KMS-11 (cell line): ENCODE measurements at regions not wholly inside any gene's neighbourhood (a gene's known extent, or its start where the extent isn't known, plus 50 kb on each side); places are given as distances from the start of the nearest gene placed in this dataset.
A peak's percentile ranks its signal among the peaks of the same experiment; 100 is the strongest.

ENCODE experiments used
- H2AFZ ChIP-seq: fragments of 200-600 bp; sonication (generic); 2 replicates; pipeline ENCODE4 v1.6.1; 2016; ENCODE audit warnings: antibody characterized with exemption, mixed run types, low read depth
- H3K27ac ChIP-seq: fragments of 200-600 bp; sonication (generic); 2 replicates; pipeline ENCODE4 v1.6.1; 2016; ENCODE audit warnings: mild to moderate bottlenecking, mixed run types
- H3K27me3 ChIP-seq: fragments of 200-600 bp; sonication (generic); 2 replicates; pipeline ENCODE4 v1.6.1; 2017; ENCODE audit warnings: mild to moderate bottlenecking, low read depth, mixed run types, moderate library complexity; ENCODE audit not compliant: insufficient read depth
- H3K36me3 ChIP-seq: fragments of 200-600 bp; sonication (generic); 2 replicates; pipeline ENCODE4 v1.6.1; 2017; ENCODE audit warnings: mild to moderate bottlenecking, mixed run types; ENCODE audit not compliant: insufficient read depth
- H3K4me1 ChIP-seq: fragments of 200-600 bp; sonication (generic); 2 replicates; pipeline ENCODE4 v1.6.1; 2016; ENCODE audit warnings: mild to moderate bottlenecking, low read depth, mixed run types; ENCODE audit not compliant: poor library complexity, severe bottlenecking
- H3K4me2 ChIP-seq: fragments of 200-600 bp; sonication (generic); 2 replicates; pipeline ENCODE4 v1.7.0; 2016; ENCODE audit warnings: mild to moderate bottlenecking, mixed run types
- H3K4me3 ChIP-seq: fragments of 200-600 bp; sonication (generic); IDR thresholded peaks from 2 replicates; pipeline ENCODE4 v1.6.1; 2017; ENCODE audit warnings: low read depth, low read length, mixed read lengths; ENCODE audit not compliant: insufficient read depth
- H3K79me2 ChIP-seq: fragments of 200-600 bp; sonication (generic); 2 replicates; pipeline ENCODE4 v1.6.1; 2016; ENCODE audit warnings: low read depth, mixed run types; ENCODE audit not compliant: insufficient read depth
- H3K9ac ChIP-seq: fragments of 200-600 bp; sonication (generic); 2 replicates; pipeline ENCODE4 v1.6.1; 2016; ENCODE audit warnings: mild to moderate bottlenecking, mixed run types
- H4K20me1 ChIP-seq: fragments of 200-600 bp; sonication (generic); 2 replicates; pipeline ENCODE4 v1.6.1; 2016; ENCODE audit warnings: mild to moderate bottlenecking, mixed run types; ENCODE audit not compliant: insufficient read depth
- TF ChIP-seq, protein P1 (sequence below): fragments of 200-600 bp; sonication (generic); conservative IDR thresholded peaks from 2 replicates; pipeline ENCODE4 v1.6.1; 2017; ENCODE audit warnings: low read depth, mild to moderate bottlenecking, antibody characterized with exemption, low read length, moderate library complexity, mixed read lengths

DNA sequence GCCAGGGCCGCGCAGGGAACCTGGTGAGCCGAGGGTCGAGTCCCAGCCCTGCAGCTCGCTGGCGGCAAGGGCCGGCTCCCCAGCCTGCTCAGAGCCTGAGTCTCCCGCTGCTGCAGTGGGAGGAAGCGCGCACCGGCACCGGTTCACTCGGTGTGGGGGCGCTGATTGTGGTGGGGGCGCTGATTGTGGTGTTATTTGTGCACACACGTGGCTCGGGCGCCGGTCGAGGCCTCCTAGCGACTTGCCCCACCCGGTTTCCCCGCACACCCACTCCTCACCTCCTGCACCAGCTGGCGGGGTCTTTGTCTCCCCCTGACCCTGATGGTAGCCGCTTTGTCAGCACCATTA is 266.7 kb downstream of the NSG2 start:
- Histone ChIP-seq H3K36me3 (no peaks in the 10 kb centered on the region), H3K4me1 (no peaks in the 10 kb centered on the region), H3K27me3 (no peaks in the 10 kb centered on the region), H3K9ac (no peak overlapping the region), H3K4me3 (no peak overlapping the region), H3K79me2 (no peaks in the 10 kb centered on the region), H3K27ac (no peak overlapping the region), H4K20me1 (no peaks in the 10 kb centered on the region), H3K4me2 (no peak overlapping the region), H2AFZ (peak overlapping the region; percentile 34; the same call in 1 of the 2 replicates)
- TF ChIP-seq, protein P1, sequence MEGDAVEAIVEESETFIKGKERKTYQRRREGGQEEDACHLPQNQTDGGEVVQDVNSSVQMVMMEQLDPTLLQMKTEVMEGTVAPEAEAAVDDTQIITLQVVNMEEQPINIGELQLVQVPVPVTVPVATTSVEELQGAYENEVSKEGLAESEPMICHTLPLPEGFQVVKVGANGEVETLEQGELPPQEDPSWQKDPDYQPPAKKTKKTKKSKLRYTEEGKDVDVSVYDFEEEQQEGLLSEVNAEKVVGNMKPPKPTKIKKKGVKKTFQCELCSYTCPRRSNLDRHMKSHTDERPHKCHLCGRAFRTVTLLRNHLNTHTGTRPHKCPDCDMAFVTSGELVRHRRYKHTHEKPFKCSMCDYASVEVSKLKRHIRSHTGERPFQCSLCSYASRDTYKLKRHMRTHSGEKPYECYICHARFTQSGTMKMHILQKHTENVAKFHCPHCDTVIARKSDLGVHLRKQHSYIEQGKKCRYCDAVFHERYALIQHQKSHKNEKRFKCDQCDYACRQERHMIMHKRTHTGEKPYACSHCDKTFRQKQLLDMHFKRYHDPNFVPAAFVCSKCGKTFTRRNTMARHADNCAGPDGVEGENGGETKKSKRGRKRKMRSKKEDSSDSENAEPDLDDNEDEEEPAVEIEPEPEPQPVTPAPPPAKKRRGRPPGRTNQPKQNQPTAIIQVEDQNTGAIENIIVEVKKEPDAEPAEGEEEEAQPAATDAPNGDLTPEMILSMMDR, result no peak; the same call in 1 of the 2 replicates

DNA sequence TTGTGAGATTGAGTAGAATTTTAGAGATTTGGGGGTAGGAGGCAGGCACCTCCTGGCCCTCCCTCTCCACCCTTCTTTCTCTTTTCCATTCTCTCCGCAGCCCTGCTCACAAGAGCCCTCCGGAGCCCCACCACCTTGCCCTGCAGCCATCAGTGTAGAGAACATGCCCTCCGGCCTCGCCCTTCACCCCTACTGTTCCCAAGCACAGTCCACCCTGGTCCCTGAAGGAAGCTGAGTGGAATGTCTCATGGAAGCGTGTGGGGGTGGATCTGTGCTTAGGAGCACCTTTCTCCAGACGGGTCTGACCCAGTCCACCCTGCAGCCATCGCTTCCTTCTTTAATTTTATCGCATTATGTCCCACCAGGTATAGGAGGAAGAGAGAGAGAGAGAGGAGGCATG is 267.1 kb downstream of the NSG2 start:
- H3K36me3 ChIP-seq, result no peaks in the 10 kb centered on the region
- no peaks in the 10 kb centered on the region for H3K4me1 ChIP-seq
- H4K20me1 ChIP-seq, result no peaks in the 10 kb centered on the region
- no peaks in the 10 kb centered on the region for H3K79me2 ChIP-seq
- no peak overlapping the region for H3K27ac ChIP-seq
- TF ChIP-seq, protein P1, result no peak
- no peaks in the 10 kb centered on the region for H3K27me3 ChIP-seq
- no peak overlapping the region for H3K4me3 ChIP-seq
- no peak overlapping the region for H2AFZ ChIP-seq
- no peak overlapping the region for H3K9ac ChIP-seq
- no peak overlapping the region for H3K4me2 ChIP-seq

DNA sequence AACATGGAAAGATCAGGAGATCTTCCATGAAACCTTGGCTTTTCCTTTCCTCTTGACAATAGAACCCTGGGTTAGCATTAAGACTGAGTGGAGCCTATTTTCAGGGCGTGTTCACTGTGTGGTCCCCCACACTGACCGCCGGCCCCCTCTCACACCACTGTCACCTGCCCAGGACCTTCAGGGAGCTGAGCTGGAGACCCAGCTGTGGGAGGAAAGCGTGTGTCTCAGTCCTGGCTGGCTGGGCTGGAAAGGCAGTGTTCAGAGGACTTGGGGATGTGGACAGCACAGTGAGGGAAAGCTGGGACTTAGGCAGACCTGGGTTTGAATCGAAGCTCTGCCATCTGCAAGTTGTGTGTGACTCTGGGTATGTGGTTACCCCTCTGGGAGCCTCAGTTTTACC is 268.1 kb downstream of the NSG2 start:
- H3K79me2 ChIP-seq, result no peaks in the 10 kb centered on the region
- TF ChIP-seq, protein P1, result no peak
- no peaks in the 10 kb centered on the region for H4K20me1 ChIP-seq
- H3K27ac ChIP-seq, result no peak overlapping the region
- no peaks in the 10 kb centered on the region for H3K27me3 ChIP-seq
- H3K4me3 ChIP-seq, result no peak overlapping the region
- no peaks in the 10 kb centered on the region for H3K4me1 ChIP-seq
- no peak overlapping the region for H3K4me2 ChIP-seq
- H3K9ac ChIP-seq, result no peak overlapping the region
- no peaks in the 10 kb centered on the region for H3K36me3 ChIP-seq
- no peak overlapping the region for H2AFZ ChIP-seq

DNA sequence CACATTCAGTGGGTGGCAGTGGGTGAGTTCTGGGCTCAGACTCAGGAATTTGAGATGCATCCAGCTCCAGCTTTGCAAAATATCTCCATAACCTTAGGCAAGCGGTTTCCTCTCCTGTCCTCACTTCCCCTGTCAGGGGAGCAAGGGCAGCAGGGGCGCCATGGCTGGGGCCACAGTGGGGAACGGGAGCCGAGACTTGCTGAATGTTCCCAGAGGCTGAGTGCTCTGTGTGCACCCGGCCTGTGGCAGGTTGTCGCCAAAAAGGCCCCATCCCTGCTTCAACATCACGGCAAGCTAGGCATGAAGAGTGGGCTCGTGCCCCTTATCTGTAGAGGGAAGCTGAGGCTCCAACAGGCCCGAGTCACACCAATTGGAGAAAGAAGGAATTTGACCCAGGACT is 268.8 kb downstream of the NSG2 start:
- Histone ChIP-seq H4K20me1 (no peaks in the 10 kb centered on the region), H3K4me2 (no peak overlapping the region), H3K27me3 (no peaks in the 10 kb centered on the region), H3K4me1 (no peaks in the 10 kb centered on the region), H3K36me3 (no peaks in the 10 kb centered on the region), H3K27ac (no peak overlapping the region), H3K9ac (no peak overlapping the region), H3K4me3 (no peak overlapping the region), H2AFZ (no peak overlapping the region), H3K79me2 (no peaks in the 10 kb centered on the region)
- TF ChIP-seq, protein P1, result no peak

DNA sequence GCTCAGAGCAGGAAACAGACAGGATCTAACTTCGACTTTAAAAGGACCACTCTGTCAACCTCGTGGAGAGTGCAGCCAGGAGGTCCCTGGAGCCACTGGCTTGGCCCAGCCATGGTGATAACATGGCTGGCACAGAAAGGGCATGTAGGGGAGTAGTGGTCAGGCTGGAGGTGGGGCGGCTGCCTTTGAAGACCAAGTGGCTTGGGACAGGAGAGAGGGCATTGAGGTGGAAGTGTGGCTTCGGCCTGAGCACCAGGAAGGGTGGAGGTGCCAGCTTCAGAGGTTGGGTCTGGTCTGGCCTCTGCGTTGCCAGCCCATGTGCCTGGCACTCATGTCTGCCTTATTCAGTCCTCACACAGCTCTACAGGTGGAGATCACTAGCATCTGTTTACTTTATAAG is 270.0 kb downstream of the NSG2 start:
- H3K9ac ChIP-seq, result no peak overlapping the region
- no peak overlapping the region for H2AFZ ChIP-seq
- H3K36me3 ChIP-seq, result no peaks in the 10 kb centered on the region
- no peak overlapping the region for H3K4me2 ChIP-seq
- TF ChIP-seq, protein P1, result no peak
- H3K79me2 ChIP-seq, result no peaks in the 10 kb centered on the region
- no peaks in the 10 kb centered on the region for H3K27me3 ChIP-seq
- no peak overlapping the region for H3K27ac ChIP-seq
- no peak overlapping the region for H3K4me3 ChIP-seq
- no peaks in the 10 kb centered on the region for H4K20me1 ChIP-seq
- H3K4me1 ChIP-seq, result no peaks in the 10 kb centered on the region
